GM21723 (cell line): ENCODE measurements at regions not wholly inside any gene's neighbourhood (a gene's known extent, or its start where the extent isn't known, plus 50 kb on each side); places are given as distances from the start of the nearest gene placed in this dataset.

Experiments used
- ATAC-seq: cut with Tn5 transposase; IDR thresholded peaks from one replicate; pipeline ENCODE4 v1.9.1; 2021; ENCODE audit warnings: mild to moderate bottlenecking, moderate library complexity; ENCODE audit not compliant: unreplicated experiment

GRCh38 chr17:77494664-77495435, 354.1 kb downstream of the SEC14L1 start:
- ATAC-seq: no peak

GRCh38 chr17:77495575-77495974, 354.8 kb downstream of the SEC14L1 start:
- ATAC-seq: no peak

- no peak for ATAC-seq
Observed at GRCh38 chr17:77496401-77496801, 355.6 kb downstream of the SEC14L1 start.

GRCh38 chr17:77496831-77497577, 356.2 kb downstream of the SEC14L1 start:
- ATAC-seq: no peak

- ATAC-seq: no peak
Observed at GRCh38 chr17:77497578-77497934, 356.8 kb downstream of the SEC14L1 start.

GRCh38 chr17:77498091-77498741, 357.4 kb downstream of the SEC14L1 start:
- no peak for ATAC-seq

GRCh38 chr17:77498791-77499698, 358.3 kb downstream of the SEC14L1 start:
- no peak for ATAC-seq

- no peak for ATAC-seq
Observed at GRCh38 chr17:77499699-77500435, 359.1 kb downstream of the SEC14L1 start.

GRCh38 chr17:77501101-77501566, 360.4 kb downstream of the SEC14L1 start:
- no peak for ATAC-seq

- ATAC-seq: no peak
Observed at GRCh38 chr17:77501751-77502625, 361.2 kb downstream of the SEC14L1 start.

GRCh38 chr17:77502626-77503292, 362.0 kb downstream of the SEC14L1 start:
- ATAC-seq: no peak

- ATAC-seq: no peak
Observed at GRCh38 chr17:77503293-77503655, 362.5 kb downstream of the SEC14L1 start.

GRCh38 chr17:77503916-77504651, 363.3 kb downstream of the SEC14L1 start:
- ATAC-seq: no peak

- ATAC-seq: no peak
Observed at GRCh38 chr17:77504652-77505155, 363.9 kb downstream of the SEC14L1 start.

GRCh38 chr17:77505181-77505639, 364.4 kb downstream of the SEC14L1 start:
- ATAC-seq: no peak

- ATAC-seq: no peak
Observed at GRCh38 chr17:77506371-77506991, 365.7 kb downstream of the SEC14L1 start.
